ENCODE measurements at regions not wholly inside any gene's neighbourhood (a gene's known extent, or its start where the extent isn't known, plus 50 kb on each side); places are given as distances from the start of the nearest gene placed in this dataset.

DNA sequence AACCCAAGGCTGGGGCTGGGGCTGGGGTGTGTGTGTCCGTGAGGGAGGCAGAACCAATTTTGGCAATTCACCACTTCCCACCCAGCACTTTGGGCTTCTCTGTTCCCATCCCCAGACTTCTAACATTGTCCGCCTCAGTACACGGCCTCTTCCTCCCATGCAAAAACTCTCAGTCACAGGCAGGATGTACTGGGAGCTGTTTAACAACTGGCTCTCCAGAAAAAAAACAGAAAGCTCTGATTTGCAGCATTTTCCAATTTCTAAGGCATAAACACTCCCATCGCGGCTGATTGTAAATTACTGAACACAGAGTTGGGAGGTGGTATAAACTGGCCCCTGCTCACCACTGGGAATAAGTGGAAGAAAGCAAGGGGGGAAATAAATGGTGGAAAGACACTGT, 73.1 kb upstream of the MAP4K3 start:
- TF ChIP-seq, protein P1, sequence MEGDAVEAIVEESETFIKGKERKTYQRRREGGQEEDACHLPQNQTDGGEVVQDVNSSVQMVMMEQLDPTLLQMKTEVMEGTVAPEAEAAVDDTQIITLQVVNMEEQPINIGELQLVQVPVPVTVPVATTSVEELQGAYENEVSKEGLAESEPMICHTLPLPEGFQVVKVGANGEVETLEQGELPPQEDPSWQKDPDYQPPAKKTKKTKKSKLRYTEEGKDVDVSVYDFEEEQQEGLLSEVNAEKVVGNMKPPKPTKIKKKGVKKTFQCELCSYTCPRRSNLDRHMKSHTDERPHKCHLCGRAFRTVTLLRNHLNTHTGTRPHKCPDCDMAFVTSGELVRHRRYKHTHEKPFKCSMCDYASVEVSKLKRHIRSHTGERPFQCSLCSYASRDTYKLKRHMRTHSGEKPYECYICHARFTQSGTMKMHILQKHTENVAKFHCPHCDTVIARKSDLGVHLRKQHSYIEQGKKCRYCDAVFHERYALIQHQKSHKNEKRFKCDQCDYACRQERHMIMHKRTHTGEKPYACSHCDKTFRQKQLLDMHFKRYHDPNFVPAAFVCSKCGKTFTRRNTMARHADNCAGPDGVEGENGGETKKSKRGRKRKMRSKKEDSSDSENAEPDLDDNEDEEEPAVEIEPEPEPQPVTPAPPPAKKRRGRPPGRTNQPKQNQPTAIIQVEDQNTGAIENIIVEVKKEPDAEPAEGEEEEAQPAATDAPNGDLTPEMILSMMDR (conservative IDR thresholded peaks at IDR 0.05; ENCODE audit: low read depth, low read length) = no peak
- no peak for TF ChIP-seq EZH2 (IDR thresholded peaks at IDR 0.05; ENCODE audit: borderline replicate concordance, low read depth, low read length, poor library complexity, severe bottlenecking)
- Histone ChIP-seq H3K4me1 (ENCODE audit: insufficient read depth, low read length, poor library complexity, severe bottlenecking) (peaks cover 41% of the 10 kb centered on the region), H3K27ac (ENCODE audit: low read depth, low read length, poor library complexity, severe bottlenecking) (no peak overlapping the region), H3K9me3 (ENCODE audit: low read depth, low read length, poor library complexity, severe bottlenecking) (no peaks in the 10 kb centered on the region), H3K36me3 (ENCODE audit: insufficient read depth, low read length, poor library complexity, severe bottlenecking) (no peaks in the 10 kb centered on the region), H3K4me3 (ENCODE audit: low read depth, low read length, poor library complexity, severe bottlenecking) (no peak overlapping the region), H3K27me3 (replicated peaks; ENCODE audit: insufficient read depth, low read depth, low read length, poor library complexity) (no peaks in the 10 kb centered on the region)
- CTCF ChIA-PET = no interaction called here
- POLR2A ChIA-PET (ENCODE audit: low non-redundant PET) = no interaction called here
- no peak for DNase-seq (ENCODE audit: low spot score)
- no TSS peak for BruUV-seq (replicated peaks)
- intact Hi-C loops (cut with micrococcal nuclease; ENCODE audit: unreplicated experiment) = loop anchor here (5.0 to 10.0 kb wide), 3 partner anchors 128 to 395 kb away; no protein-coding TSS in a partner anchor

DNA sequence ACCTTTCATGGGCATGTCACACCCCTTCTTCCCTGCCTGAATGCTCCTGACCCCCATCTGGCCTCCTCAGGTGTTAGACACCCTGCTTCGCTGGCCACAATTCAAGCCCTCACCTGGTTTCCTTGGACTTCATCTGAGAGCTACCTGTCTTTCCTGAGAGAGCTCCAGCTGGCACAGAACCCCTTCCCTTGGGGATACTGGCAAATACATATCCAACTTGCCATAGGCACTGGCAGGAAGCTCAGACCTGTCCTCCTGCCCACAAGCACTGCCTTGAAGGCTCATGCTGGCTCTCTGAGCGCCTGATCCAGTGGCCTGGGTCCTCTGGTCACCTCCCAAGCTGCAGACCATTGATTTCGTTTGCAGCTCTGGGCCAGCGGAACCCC, 74.1 kb upstream of the MAP4K3 start:
- Histone ChIP-seq H3K9me3 (ENCODE audit: low read depth, low read length, poor library complexity, severe bottlenecking) (no peaks in the 10 kb centered on the region), H3K27ac (ENCODE audit: low read depth, low read length, poor library complexity, severe bottlenecking) (no peak overlapping the region), H3K4me3 (ENCODE audit: low read depth, low read length, poor library complexity, severe bottlenecking) (no peak overlapping the region), H3K4me1 (ENCODE audit: insufficient read depth, low read length, poor library complexity, severe bottlenecking) (peaks cover 48% of the 10 kb centered on the region), H3K36me3 (ENCODE audit: insufficient read depth, low read length, poor library complexity, severe bottlenecking) (no peaks in the 10 kb centered on the region), H3K27me3 (replicated peaks; ENCODE audit: insufficient read depth, low read depth, low read length, poor library complexity) (no peaks in the 10 kb centered on the region)
- no peak for DNase-seq (ENCODE audit: low spot score)
- intact Hi-C loops (cut with micrococcal nuclease; ENCODE audit: unreplicated experiment) = loop anchor here (5.0 to 10.0 kb wide), 3 partner anchors 129 to 394 kb away; no protein-coding TSS in a partner anchor
- BruUV-seq (replicated peaks) = no TSS peak
- TF ChIP-seq, protein P1 (conservative IDR thresholded peaks at IDR 0.05; ENCODE audit: low read depth, low read length) = no peak
- no peak for TF ChIP-seq EZH2 (IDR thresholded peaks at IDR 0.05; ENCODE audit: borderline replicate concordance, low read depth, low read length, poor library complexity, severe bottlenecking)
- ChIA-PET CTCF (interaction anchor here (1.4 kb wide), 1 partner anchor 131 kb away, joined by 5 read pairs; no protein-coding TSS in a partner anchor), POLR2A (ENCODE audit: low non-redundant PET) (no interaction called here)

- H3K4me1 ChIP-seq (ENCODE audit: insufficient read depth, low read length, poor library complexity, severe bottlenecking) = peaks cover 52% of the 10 kb centered on the region
- no peak overlapping the region for H3K27ac ChIP-seq (ENCODE audit: low read depth, low read length, poor library complexity, severe bottlenecking)
- ChIA-PET CTCF (interaction anchor here (1.4 kb wide), 1 partner anchor 132 kb away, joined by 5 read pairs; no protein-coding TSS in a partner anchor), POLR2A (ENCODE audit: low non-redundant PET) (no interaction called here)
- H3K36me3 ChIP-seq (ENCODE audit: insufficient read depth, low read length, poor library complexity, severe bottlenecking) = no peaks in the 10 kb centered on the region
- H3K27me3 ChIP-seq (replicated peaks; ENCODE audit: insufficient read depth, low read depth, low read length, poor library complexity) = no peaks in the 10 kb centered on the region
- intact Hi-C loops (cut with micrococcal nuclease; ENCODE audit: unreplicated experiment) = loop anchor here (5.0 to 10.0 kb wide), 3 partner anchors 130 to 393 kb away; no protein-coding TSS in a partner anchor
- TF ChIP-seq EZH2 (IDR thresholded peaks at IDR 0.05; ENCODE audit: borderline replicate concordance, low read depth, low read length, poor library complexity, severe bottlenecking) = no peak
- BruUV-seq (replicated peaks) = no TSS peak
- H3K9me3 ChIP-seq (ENCODE audit: low read depth, low read length, poor library complexity, severe bottlenecking) = no peaks in the 10 kb centered on the region
- DNase-seq (ENCODE audit: low spot score) = no peak
- H3K4me3 ChIP-seq (ENCODE audit: low read depth, low read length, poor library complexity, severe bottlenecking) = no peak overlapping the region
Observed at GRCh38 chr2:39511605-39512433, 74.7 kb upstream of the MAP4K3 start.

Data from A673 (cell line).